ENCODE measurements at regions not wholly inside any gene's neighbourhood (a gene's known extent, or its start where the extent isn't known, plus 50 kb on each side); places are given as distances from the start of the nearest gene placed in this dataset.

DNA sequence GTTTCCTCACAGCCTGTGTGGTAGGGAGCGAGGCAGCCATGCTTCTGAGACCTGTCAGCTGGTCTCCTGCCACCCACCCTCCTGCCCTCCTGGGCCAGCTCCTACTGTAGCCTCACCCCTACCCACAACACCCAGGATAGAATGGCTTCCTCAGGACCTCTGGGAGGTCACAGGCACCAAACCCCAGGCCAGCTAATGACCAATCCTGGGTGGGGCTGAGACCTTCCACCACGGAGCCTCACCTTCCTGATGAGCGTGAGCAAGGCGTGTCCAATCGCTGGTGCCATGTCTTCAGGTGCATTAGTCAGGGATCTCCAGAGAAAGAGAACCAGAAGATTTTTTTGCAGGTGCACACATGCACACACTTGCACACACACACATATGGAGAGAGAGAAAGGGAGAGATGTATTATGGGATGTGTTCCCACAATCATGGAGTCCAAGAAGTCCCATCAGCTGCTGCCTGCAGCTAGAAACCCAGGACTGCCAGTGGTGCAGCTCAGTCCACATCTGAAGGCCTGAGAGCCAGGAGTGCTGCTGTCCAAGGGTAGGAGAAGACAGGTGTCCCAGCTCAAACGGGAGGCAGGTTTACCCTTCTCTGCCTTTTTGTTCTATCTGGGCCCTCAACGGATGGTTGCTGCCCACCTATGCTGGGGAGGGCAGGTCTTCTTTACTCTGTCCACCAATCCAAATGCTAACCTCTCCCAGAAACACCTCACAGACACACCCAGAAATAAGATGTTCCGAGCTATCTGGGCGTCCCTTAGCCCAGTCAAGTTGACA is 70.4 kb upstream of the HDAC4 start:
- no peak overlapping the region for H3K4me3 ChIP-seq (ENCODE audit: control insufficient read depth in 1 of 7, extremely low read depth in 1 of 7, insufficient read depth in 4 of 7, low read depth in 2 of 7, low read length in 6 of 7)
- DNase-seq: no peak
- WGBS (ENCODE audit: insufficient coverage): 96% methylated on average over 8 of the region's 9 CpGs
- CTCF ChIA-PET: no interaction called here
- POLR2A ChIA-PET: no interaction called here
- peaks cover 0 to 5% (median 0%) of the 10 kb centered on the region in 5 experiments for H3K9me3 ChIP-seq (ENCODE audit: control extremely low read depth in 1 of 5, control insufficient read depth in 4 of 5, insufficient read depth in 2 of 5, low read depth in 1 of 5, low read length in 4 of 5)
- no peaks in the 10 kb centered on the region for H3K4me1 ChIP-seq (ENCODE audit: control extremely low read depth in 1 of 4, control insufficient read depth in 4 of 4, insufficient read depth in 4 of 4, low read length in 3 of 4)
- H3K27me3 ChIP-seq (replicated peaks in 2 of 5; ENCODE audit: control insufficient read depth in 4 of 5, insufficient read depth in 5 of 5, low read length in 4 of 5): peaks cover 0 to 6% (median 0%) of the 10 kb centered on the region in 5 experiments
- no peaks in the 10 kb centered on the region for H3K36me3 ChIP-seq (ENCODE audit: control insufficient read depth in 4 of 4, insufficient read depth in 4 of 4, low read length in 3 of 4)
- H3K27ac ChIP-seq (ENCODE audit: insufficient read depth in 1 of 2, low read depth in 1 of 2, low read length in 2 of 2, poor library complexity in 1 of 2, severe bottlenecking in 2 of 2): no peak overlapping the region

DNA sequence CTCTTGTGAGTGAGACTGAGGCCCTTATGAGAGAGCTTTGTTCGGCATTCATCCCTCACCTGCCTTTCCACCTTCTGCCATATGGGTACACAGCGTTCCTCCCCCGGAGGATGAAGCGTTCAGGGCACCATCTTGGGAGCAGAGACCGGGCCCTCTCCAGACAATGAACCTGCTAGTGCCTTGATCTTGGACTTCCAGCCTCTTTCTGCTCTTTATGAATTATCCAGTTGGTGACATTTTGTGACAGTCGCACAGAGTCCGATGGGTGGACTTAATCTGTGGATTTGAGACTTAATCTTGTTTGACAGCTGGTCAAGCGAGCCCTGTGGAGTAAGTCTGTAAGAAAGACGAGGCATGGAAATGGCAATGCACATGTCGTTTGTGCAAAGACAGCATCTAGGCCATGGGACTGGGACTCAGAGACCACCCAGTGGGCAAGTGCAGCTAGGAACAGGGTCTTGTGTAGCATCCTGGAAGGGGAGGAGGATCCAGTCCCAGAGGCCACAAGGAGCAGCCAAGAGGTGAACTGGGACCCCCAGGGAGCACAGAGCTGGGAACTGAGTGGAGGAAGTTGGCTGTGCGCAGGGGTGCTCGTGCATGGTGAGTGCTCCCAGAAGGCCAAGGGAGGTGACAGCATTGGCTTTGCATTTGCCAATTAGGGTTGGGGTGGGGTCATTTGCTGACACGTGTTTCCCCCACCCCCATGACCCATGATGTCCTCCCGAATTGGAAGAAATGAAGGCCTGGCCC is 69.5 kb upstream of the HDAC4 start:
- H3K27me3 ChIP-seq (replicated peaks in 2 of 5; ENCODE audit: control insufficient read depth in 4 of 5, insufficient read depth in 5 of 5, low read length in 4 of 5): peaks cover 0 to 6% (median 0%) of the 10 kb centered on the region in 5 experiments
- ChIA-PET CTCF (interaction anchor here (1.3 kb wide), 1 partner anchor 213 kb away, joined by 3 read pairs; no protein-coding TSS in a partner anchor), POLR2A (no interaction called here)
- no peaks in the 10 kb centered on the region for H3K36me3 ChIP-seq (ENCODE audit: control insufficient read depth in 4 of 4, insufficient read depth in 4 of 4, low read length in 3 of 4)
- no peaks in the 10 kb centered on the region for H3K4me1 ChIP-seq (ENCODE audit: control extremely low read depth in 1 of 4, control insufficient read depth in 4 of 4, insufficient read depth in 4 of 4, low read length in 3 of 4)
- no peak overlapping the region for H3K27ac ChIP-seq (ENCODE audit: insufficient read depth in 1 of 2, low read depth in 1 of 2, low read length in 2 of 2, poor library complexity in 1 of 2, severe bottlenecking in 2 of 2)
- peaks cover 0 to 5% (median 0%) of the 10 kb centered on the region in 5 experiments for H3K9me3 ChIP-seq (ENCODE audit: control extremely low read depth in 1 of 5, control insufficient read depth in 4 of 5, insufficient read depth in 2 of 5, low read depth in 1 of 5, low read length in 4 of 5)
- 93% methylated on average over 14 of the region's 14 CpGs for WGBS (ENCODE audit: insufficient coverage)
- no peak overlapping the region for H3K4me3 ChIP-seq (ENCODE audit: control insufficient read depth in 1 of 7, extremely low read depth in 1 of 7, insufficient read depth in 4 of 7, low read depth in 2 of 7, low read length in 6 of 7)
- no peak for DNase-seq

DNA sequence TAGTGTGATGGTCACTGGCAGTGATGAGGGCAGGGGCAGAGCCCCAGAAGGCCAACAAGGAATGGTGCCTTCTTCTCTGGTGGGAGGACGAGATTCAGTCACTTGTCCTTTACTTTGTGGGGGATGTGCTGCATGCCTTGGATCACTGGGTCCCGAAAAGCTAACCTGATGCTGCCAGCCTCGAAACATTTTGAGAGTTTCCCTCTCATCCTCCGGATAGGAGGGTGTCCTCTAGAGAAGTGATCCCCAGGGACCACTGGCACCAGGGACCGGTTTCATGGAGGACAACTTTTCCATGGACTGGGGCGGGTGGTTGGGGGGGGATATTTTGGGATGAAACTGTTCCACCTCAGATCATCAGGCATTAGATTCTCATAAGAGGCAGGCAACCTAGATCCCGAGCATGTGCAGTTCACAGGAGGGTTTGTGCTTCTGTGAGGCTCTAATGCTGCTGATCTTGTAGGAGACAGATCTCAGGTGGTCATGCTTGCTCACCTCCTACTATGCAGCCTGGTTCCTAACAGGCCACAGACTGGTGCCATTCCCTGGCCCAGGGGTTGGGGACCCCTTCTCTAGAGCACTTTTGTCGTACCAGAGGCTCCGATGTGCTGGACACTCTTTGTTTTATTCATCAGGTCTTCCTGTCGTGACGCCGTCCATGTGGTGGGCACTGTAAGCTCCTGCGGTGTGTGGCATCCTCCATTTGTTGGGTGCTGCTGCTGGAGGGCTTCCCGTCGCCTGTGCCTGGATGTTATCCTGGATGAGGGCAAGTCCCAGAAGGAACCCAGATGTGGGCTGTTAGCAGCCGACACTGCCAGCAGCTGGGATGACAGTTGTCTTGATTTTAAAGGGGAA is 68.5 kb upstream of the HDAC4 start:
- H3K27ac ChIP-seq (ENCODE audit: insufficient read depth in 1 of 2, low read depth in 1 of 2, low read length in 2 of 2, poor library complexity in 1 of 2, severe bottlenecking in 2 of 2): no peak overlapping the region
- no peak overlapping the region for H3K4me3 ChIP-seq (ENCODE audit: control insufficient read depth in 1 of 7, extremely low read depth in 1 of 7, insufficient read depth in 4 of 7, low read depth in 2 of 7, low read length in 6 of 7)
- CTCF ChIA-PET: interaction anchor here (1.3 kb wide), 1 partner anchor 214 kb away, joined by 3 read pairs; no protein-coding TSS in a partner anchor
- peaks cover 0 to 5% (median 0%) of the 10 kb centered on the region in 5 experiments for H3K9me3 ChIP-seq (ENCODE audit: control extremely low read depth in 1 of 5, control insufficient read depth in 4 of 5, insufficient read depth in 2 of 5, low read depth in 1 of 5, low read length in 4 of 5)
- no peaks in the 10 kb centered on the region for H3K36me3 ChIP-seq (ENCODE audit: control insufficient read depth in 4 of 4, insufficient read depth in 4 of 4, low read length in 3 of 4)
- POLR2A ChIA-PET: no interaction called here
- WGBS (ENCODE audit: insufficient coverage): 95% methylated on average over 7 of the region's 16 CpGs
- no peak for DNase-seq
- H3K27me3 ChIP-seq (replicated peaks in 2 of 5; ENCODE audit: control insufficient read depth in 4 of 5, insufficient read depth in 5 of 5, low read length in 4 of 5): peaks cover 0 to 6% (median 0%) of the 10 kb centered on the region in 5 experiments
- no peaks in the 10 kb centered on the region for H3K4me1 ChIP-seq (ENCODE audit: control extremely low read depth in 1 of 4, control insufficient read depth in 4 of 4, insufficient read depth in 4 of 4, low read length in 3 of 4)

DNA sequence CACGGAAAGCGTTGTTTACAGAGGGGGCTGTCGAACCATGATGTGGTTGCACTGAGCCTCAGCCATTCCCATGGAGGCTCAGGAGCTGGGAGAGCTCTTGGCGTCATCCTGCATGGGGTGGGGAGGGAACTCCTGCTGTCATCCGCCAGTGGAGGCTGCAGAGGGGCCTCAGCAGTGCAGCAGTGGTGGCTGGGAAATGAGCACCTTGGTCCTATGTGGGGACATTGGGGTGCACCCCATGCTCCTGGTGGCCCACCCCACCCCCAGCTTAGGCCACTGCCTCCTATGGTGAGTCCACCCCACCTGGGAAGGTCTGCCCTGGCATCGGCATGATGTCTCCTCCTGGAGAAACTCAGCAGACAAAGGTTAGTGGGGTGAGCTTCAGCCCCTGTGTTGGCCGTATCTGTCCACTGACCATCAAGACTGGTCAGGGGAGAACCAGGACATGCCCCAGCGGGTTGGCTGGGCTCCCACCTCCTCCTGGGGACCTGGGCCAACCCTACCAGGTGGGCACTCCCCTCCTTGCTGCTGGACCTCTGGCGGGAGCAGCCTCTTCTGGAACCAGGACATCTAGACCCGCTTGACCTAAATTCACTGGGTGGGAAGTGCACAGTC is 67.8 kb upstream of the HDAC4 start:
- DNase-seq: no peak
- peaks cover 0 to 5% (median 0%) of the 10 kb centered on the region in 5 experiments for H3K27me3 ChIP-seq (replicated peaks in 2 of 5; ENCODE audit: control insufficient read depth in 4 of 5, insufficient read depth in 5 of 5, low read length in 4 of 5)
- peaks cover 0 to 5% (median 0%) of the 10 kb centered on the region in 5 experiments for H3K9me3 ChIP-seq (ENCODE audit: control extremely low read depth in 1 of 5, control insufficient read depth in 4 of 5, insufficient read depth in 2 of 5, low read depth in 1 of 5, low read length in 4 of 5)
- CTCF ChIA-PET: no interaction called here
- 100% methylated on average over 7 of the region's 10 CpGs for WGBS (ENCODE audit: insufficient coverage)
- H3K36me3 ChIP-seq (ENCODE audit: control insufficient read depth in 4 of 4, insufficient read depth in 4 of 4, low read length in 3 of 4): no peaks in the 10 kb centered on the region
- no peak overlapping the region for H3K4me3 ChIP-seq (ENCODE audit: control insufficient read depth in 1 of 7, extremely low read depth in 1 of 7, insufficient read depth in 4 of 7, low read depth in 2 of 7, low read length in 6 of 7)
- no peak overlapping the region for H3K27ac ChIP-seq (ENCODE audit: insufficient read depth in 1 of 2, low read depth in 1 of 2, low read length in 2 of 2, poor library complexity in 1 of 2, severe bottlenecking in 2 of 2)
- no peaks in the 10 kb centered on the region for H3K4me1 ChIP-seq (ENCODE audit: control extremely low read depth in 1 of 4, control insufficient read depth in 4 of 4, insufficient read depth in 4 of 4, low read length in 3 of 4)
- POLR2A ChIA-PET: no interaction called here

DNA sequence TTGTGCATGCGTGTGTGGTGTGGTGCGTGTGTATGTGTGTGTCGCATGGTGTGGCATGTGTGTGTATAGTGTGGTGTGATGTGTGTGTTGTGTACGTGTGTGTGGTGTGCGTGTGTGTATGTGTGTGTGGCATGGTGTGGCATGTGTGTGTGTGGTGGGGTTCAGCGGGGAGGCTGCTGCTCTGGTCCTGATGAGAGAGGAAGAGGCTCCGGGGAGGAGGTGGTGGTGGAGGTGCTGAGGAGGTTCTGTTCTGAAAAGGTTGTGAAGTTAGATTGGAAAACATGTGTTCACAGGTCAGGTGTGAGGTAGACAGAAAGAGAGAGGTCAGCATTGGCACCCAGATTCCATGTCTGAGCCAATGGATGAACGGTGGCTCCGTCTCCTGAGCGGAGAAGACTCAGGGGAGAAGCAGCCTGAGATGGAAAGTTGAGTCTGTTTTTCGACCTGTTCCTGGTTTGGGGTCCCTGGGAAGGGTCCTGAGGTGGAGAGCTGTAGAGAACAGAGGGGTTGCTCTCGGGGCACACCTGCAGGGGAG is 67.2 kb upstream of the HDAC4 start:
- no peak for DNase-seq
- peaks cover 0 to 2% (median 0%) of the 10 kb centered on the region in 5 experiments for H3K27me3 ChIP-seq (replicated peaks in 2 of 5; ENCODE audit: control insufficient read depth in 4 of 5, insufficient read depth in 5 of 5, low read length in 4 of 5)
- ChIA-PET POLR2A (no interaction called here), CTCF (no interaction called here)
- peaks cover 0 to 5% (median 0%) of the 10 kb centered on the region in 5 experiments for H3K9me3 ChIP-seq (ENCODE audit: control extremely low read depth in 1 of 5, control insufficient read depth in 4 of 5, insufficient read depth in 2 of 5, low read depth in 1 of 5, low read length in 4 of 5)
- 99% methylated on average over 9 of the region's 12 CpGs for WGBS (ENCODE audit: insufficient coverage)
- no peak overlapping the region for H3K27ac ChIP-seq (ENCODE audit: insufficient read depth in 1 of 2, low read depth in 1 of 2, low read length in 2 of 2, poor library complexity in 1 of 2, severe bottlenecking in 2 of 2)
- H3K4me1 ChIP-seq (ENCODE audit: control extremely low read depth in 1 of 4, control insufficient read depth in 4 of 4, insufficient read depth in 4 of 4, low read length in 3 of 4): no peaks in the 10 kb centered on the region
- H3K36me3 ChIP-seq (ENCODE audit: control insufficient read depth in 4 of 4, insufficient read depth in 4 of 4, low read length in 3 of 4): no peaks in the 10 kb centered on the region
- no peak overlapping the region for H3K4me3 ChIP-seq (ENCODE audit: control insufficient read depth in 1 of 7, extremely low read depth in 1 of 7, insufficient read depth in 4 of 7, low read depth in 2 of 7, low read length in 6 of 7)

DNA sequence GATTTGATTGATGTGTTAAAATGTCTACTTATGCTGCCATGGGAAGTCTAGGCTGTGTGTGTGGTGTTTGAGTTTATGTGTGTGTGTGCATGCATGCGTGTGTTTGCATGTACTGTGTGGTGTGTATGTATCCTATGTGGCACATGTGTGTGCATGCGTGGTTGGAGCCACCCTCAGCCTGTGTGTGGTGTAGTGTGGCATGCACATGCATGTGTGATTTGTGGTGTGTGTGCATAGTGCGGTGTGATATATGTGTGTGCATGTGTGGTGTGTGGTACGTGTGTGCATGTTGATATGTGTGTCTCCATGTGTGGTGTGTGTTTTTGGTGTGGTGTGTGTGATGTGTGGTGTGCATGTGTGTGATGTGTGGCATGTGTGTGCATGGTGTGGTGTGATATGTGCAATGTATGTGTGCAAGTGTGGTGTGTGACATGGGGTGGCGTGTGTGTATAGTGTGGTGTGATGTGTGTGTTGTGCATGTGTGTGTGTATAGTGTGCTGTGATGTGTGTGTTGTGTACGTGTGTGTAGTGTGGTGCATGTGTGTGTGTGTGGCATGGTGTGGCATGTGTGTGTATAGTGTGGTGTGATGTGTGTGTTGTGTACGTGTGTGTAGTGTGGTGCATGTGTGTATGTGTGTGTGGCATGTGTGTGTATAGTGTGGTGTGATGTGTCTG is 66.6 kb upstream of the HDAC4 start:
- peaks cover 0 to 2% (median 0%) of the 10 kb centered on the region in 5 experiments for H3K27me3 ChIP-seq (replicated peaks in 2 of 5; ENCODE audit: control insufficient read depth in 4 of 5, insufficient read depth in 5 of 5, low read length in 4 of 5)
- no peak for DNase-seq
- ChIA-PET CTCF (no interaction called here), POLR2A (no interaction called here)
- no peak overlapping the region for H3K4me3 ChIP-seq (ENCODE audit: control insufficient read depth in 1 of 7, extremely low read depth in 1 of 7, insufficient read depth in 4 of 7, low read depth in 2 of 7, low read length in 6 of 7)
- H3K36me3 ChIP-seq (ENCODE audit: control insufficient read depth in 4 of 4, insufficient read depth in 4 of 4, low read length in 3 of 4): no peaks in the 10 kb centered on the region
- WGBS (ENCODE audit: insufficient coverage): 94% methylated on average over 5 of the region's 7 CpGs
- no peaks in the 10 kb centered on the region for H3K4me1 ChIP-seq (ENCODE audit: control extremely low read depth in 1 of 4, control insufficient read depth in 4 of 4, insufficient read depth in 4 of 4, low read length in 3 of 4)
- H3K27ac ChIP-seq (ENCODE audit: insufficient read depth in 1 of 2, low read depth in 1 of 2, low read length in 2 of 2, poor library complexity in 1 of 2, severe bottlenecking in 2 of 2): no peak overlapping the region
- H3K9me3 ChIP-seq (ENCODE audit: control extremely low read depth in 1 of 5, control insufficient read depth in 4 of 5, insufficient read depth in 2 of 5, low read depth in 1 of 5, low read length in 4 of 5): peaks cover 0 to 5% (median 0%) of the 10 kb centered on the region in 5 experiments
